ENCODE measurements at regions not wholly inside any gene's neighbourhood (a gene's known extent, or its start where the extent isn't known, plus 50 kb on each side); places are given as distances from the start of the nearest gene placed in this dataset.

GRCh38 chr12:125434936-125435443 is 369.8 kb downstream of the AACS start:
- no peak for TF ChIP-seq POLR2AphosphoS5 (IDR thresholded peaks at IDR 0.05)
- TF ChIP-seq, protein P1, sequence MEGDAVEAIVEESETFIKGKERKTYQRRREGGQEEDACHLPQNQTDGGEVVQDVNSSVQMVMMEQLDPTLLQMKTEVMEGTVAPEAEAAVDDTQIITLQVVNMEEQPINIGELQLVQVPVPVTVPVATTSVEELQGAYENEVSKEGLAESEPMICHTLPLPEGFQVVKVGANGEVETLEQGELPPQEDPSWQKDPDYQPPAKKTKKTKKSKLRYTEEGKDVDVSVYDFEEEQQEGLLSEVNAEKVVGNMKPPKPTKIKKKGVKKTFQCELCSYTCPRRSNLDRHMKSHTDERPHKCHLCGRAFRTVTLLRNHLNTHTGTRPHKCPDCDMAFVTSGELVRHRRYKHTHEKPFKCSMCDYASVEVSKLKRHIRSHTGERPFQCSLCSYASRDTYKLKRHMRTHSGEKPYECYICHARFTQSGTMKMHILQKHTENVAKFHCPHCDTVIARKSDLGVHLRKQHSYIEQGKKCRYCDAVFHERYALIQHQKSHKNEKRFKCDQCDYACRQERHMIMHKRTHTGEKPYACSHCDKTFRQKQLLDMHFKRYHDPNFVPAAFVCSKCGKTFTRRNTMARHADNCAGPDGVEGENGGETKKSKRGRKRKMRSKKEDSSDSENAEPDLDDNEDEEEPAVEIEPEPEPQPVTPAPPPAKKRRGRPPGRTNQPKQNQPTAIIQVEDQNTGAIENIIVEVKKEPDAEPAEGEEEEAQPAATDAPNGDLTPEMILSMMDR (IDR thresholded peaks at IDR 0.05): no peak
